Neural cell (in vitro differentiated cells): ENCODE measurements at regions not wholly inside any gene's neighbourhood (a gene's known extent, or its start where the extent isn't known, plus 50 kb on each side); places are given as distances from the start of the nearest gene placed in this dataset.

Experiments
- small RNA-seq, 3 experiments: library from RNA; depleted of rRNA; stranded (forward); fragments of <200 nt; gene quantifications; one replicate each; pipeline ENCODE3, GENCODE V24; 2012

Small RNAs in the stretch of these regions (small RNA-seq; reads per million reads assigned to genes)
- gene MIR4289 = 0.94 to 4.5 (median 1.3) reads per million in 3 experiments
